GM12875 (cell line): ENCODE measurements at regions not wholly inside any gene's neighbourhood (a gene's known extent, or its start where the extent isn't known, plus 50 kb on each side); places are given as distances from the start of the nearest gene placed in this dataset.

ENCODE experiments used
- H3K4me3 ChIP-seq: one replicate; pipeline ENCODE4 v1.5.1; 2011; ENCODE audit warnings: low read depth, low read length, control low read depth
- TF ChIP-seq, protein P1 (sequence below): IDR thresholded peaks from 2 replicates; pipeline ENCODE4 v1.5.1; 2011; ENCODE audit warnings: low read depth, mild to moderate bottlenecking, control low read depth, inconsistent platforms, low read length, moderate library complexity, borderline replicate concordance; ENCODE audit not compliant: insufficient read depth

DNA sequence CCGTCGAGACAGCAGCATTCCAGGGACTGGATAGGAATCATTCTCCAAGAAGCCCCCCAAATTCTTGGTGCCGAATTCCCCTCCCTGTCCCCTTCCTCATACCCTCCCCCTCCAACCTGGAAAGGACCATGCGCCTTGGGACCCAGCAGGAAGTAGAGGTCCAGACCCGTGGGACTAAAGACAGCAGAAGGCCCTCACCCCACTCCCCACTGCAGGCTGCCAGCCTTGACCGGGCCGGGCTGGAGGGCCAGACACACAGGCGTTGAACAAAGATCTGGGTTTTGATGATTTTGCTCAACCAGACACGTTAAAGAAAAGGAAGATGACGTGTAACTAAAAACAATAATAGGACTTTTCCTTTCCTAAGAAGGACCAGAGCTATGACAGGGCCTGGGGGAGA, 286.5 kb downstream of the NPHP4 start:
- TF ChIP-seq, protein P1, sequence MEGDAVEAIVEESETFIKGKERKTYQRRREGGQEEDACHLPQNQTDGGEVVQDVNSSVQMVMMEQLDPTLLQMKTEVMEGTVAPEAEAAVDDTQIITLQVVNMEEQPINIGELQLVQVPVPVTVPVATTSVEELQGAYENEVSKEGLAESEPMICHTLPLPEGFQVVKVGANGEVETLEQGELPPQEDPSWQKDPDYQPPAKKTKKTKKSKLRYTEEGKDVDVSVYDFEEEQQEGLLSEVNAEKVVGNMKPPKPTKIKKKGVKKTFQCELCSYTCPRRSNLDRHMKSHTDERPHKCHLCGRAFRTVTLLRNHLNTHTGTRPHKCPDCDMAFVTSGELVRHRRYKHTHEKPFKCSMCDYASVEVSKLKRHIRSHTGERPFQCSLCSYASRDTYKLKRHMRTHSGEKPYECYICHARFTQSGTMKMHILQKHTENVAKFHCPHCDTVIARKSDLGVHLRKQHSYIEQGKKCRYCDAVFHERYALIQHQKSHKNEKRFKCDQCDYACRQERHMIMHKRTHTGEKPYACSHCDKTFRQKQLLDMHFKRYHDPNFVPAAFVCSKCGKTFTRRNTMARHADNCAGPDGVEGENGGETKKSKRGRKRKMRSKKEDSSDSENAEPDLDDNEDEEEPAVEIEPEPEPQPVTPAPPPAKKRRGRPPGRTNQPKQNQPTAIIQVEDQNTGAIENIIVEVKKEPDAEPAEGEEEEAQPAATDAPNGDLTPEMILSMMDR: no peak
- H3K4me3 ChIP-seq: no peak overlapping the region

DNA sequence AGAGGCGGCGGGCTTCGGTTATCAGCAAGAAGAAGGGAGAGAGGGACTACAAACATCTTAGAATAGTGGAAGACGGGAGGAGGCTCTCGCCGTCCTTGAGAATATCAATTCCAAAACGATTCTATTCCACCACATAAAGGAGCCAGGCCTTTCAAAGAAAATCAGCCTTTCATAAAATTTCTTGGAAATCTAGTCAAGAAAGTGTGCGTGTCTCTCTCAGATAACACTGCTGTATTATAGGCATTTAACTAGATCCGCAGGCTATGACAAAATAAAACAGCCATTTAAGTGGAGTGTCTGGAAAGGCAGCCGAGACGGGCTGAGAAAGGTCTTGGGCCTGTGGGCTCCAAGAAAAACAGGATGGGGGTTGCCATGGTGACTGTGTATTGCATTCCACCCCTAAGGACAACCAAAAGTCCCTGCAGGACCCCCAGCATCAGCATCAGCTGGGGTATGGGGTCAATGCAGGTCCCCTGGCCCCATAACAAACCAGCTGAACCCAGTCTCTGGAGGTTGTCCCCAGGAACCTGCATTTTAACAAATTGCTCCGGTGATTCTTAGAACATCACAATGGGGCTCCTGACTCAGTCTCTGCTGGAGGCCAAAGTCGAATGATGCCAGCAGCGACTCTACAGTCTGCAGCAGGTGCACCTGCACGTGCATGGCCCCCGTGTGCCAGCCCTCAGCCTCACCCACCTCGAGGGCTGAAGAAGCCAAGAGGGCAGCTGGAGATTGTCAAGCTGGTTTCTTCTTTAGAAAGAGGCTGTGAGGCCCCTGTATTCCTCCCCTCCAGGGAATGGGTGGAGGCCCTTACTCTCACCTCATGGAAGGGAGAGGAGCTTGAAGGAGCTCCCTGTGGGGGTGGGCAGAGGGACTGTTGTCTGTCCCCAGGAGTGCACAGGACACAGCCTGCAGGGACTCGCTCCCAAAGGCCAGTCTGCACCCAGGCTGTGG, 287.4 kb downstream of the NPHP4 start:
- H3K4me3 ChIP-seq: no peak overlapping the region
- TF ChIP-seq, protein P1: no peak

DNA sequence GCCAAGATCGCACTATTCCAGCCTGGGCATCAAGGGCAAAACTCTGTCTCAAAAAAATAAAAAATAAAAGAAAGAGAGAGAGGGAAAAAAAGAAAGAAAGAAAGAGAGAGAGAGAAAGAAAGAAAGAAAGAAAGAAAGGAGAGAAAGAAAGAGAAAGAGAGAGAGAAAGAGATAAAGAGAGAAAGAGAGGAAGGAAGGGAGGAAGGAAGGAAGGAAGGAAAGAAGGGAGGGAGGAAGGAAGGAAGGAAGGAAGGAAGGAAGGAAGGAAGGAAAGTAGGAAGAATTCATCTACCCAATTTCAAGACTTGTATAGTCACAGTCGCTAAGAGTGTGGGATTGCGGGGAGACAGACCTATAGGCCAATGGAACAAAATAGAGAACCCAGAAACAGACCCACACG, 290.6 kb downstream of the NPHP4 start:
- H3K4me3 ChIP-seq: no peak overlapping the region
- TF ChIP-seq, protein P1: no peak

DNA sequence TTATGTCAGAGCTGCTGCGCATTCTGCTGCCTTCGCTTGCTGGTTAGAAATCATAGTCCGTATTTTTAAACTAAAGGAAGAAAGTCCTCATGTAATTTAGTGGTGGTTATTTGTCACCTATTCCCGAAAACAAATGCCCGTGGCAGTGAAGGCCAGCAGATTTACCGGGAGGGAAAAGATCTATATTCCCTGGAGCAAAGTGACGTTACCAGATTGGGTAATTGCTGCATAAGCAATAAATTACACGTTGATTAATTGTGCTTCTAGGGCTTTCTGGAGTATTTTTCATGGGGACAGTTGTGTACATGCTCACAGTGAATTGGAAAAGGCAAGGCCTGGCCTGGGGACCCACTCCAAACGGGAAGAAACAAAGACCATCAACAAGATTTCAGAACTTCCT, 298.7 kb downstream of the NPHP4 start:
- no peak overlapping the region for H3K4me3 ChIP-seq
- TF ChIP-seq, protein P1: no peak

DNA sequence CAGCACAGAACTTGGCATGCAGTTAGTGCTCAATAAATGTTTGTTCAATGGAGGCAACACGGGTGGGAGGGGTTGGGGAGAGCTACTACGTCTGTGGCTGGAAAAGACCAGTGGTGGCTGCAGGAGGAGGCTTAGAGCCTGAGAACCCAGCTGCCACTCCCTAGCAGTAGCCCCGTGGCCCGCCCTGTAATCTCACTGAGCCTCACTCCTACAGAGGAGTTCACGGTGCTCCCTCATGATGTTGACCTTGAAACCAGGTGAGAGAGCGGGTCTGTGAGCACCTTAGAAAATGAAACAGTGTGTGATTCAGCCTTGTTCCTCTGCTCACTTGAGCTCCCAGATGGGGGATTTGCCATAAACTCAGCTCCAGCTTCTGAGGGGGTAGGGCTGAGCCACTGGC, 299.6 kb downstream of the NPHP4 start:
- H3K4me3 ChIP-seq: no peak overlapping the region
- TF ChIP-seq, protein P1: no peak

DNA sequence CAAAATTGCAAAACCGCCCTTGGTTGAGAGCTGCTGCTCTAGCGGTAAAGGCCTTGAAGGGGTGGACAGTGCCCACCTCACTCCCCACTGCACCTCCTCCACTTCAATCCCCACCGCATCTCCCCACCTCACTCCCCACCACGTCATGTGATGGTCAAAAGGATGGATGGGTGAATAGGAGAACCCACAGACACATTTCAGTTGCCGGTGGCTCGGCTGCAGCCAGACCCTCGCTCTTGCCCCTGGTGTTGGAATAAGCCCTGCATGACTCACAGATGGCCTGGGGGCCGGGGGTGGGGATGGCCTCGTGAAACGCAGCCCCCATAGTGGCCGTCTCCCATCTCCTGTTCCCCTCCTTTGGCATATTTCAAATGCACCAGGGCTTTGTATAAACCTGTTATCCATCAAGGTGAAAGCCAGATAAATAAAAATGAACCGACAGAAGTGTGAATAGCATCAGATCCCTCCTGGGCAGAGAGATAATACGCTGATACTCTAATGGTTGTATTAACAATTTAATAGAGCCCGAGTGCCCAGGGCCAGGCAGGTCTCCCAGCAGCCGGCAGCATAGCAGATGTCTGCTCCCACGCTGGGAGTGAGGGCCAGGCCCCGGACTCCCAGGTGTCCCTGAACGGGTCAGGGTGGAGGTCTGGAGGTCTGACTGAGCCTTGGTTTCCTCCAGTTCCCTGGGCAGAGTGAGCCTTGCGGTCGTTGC, 300.3 kb downstream of the NPHP4 start:
- H3K4me3 ChIP-seq: no peak overlapping the region

More for the DNA sequence above, 300.3 kb downstream of the NPHP4 start:
- TF ChIP-seq, protein P1: no peak
